ENCODE measurements at regions not wholly inside any gene's neighbourhood (a gene's known extent, or its start where the extent isn't known, plus 50 kb on each side); places are given as distances from the start of the nearest gene placed in this dataset.

DNA sequence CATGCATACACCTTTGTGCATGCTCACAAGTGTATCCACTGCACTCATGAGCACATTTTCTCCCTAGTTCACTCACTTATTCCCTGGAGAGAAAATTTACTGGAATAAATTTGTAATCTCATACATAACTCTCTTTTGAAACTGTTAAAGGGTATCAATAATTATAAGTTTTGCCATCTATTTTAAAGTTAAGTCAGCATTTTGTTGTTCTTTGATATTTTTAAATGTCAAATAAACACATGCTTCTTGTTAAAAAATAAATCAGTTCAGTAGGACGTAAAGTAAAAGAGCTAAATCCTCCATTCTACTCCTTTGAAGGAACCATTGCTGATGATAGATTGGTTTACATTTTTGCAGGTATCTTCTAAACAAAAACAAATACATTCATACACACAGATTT, 522.1 kb downstream of the NR4A2 start:
- peaks cover 5% of the 10 kb centered on the region for H3K27me3 Mint-ChIP-seq (ENCODE audit: low read depth, poor library complexity)
- TF ChIP-seq, protein P1, sequence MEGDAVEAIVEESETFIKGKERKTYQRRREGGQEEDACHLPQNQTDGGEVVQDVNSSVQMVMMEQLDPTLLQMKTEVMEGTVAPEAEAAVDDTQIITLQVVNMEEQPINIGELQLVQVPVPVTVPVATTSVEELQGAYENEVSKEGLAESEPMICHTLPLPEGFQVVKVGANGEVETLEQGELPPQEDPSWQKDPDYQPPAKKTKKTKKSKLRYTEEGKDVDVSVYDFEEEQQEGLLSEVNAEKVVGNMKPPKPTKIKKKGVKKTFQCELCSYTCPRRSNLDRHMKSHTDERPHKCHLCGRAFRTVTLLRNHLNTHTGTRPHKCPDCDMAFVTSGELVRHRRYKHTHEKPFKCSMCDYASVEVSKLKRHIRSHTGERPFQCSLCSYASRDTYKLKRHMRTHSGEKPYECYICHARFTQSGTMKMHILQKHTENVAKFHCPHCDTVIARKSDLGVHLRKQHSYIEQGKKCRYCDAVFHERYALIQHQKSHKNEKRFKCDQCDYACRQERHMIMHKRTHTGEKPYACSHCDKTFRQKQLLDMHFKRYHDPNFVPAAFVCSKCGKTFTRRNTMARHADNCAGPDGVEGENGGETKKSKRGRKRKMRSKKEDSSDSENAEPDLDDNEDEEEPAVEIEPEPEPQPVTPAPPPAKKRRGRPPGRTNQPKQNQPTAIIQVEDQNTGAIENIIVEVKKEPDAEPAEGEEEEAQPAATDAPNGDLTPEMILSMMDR (IDR thresholded peaks at IDR 0.05): no peak
- no peak for DNase-seq
- no peak overlapping the region for H3K4me3 Mint-ChIP-seq
- no peaks in the 10 kb centered on the region for H3K4me1 Mint-ChIP-seq
- H3K27ac Mint-ChIP-seq: no peak overlapping the region
- H3K9me3 Mint-ChIP-seq: no peaks in the 10 kb centered on the region
- no peaks in the 10 kb centered on the region for H3K36me3 Mint-ChIP-seq (ENCODE audit: low read depth)

DNA sequence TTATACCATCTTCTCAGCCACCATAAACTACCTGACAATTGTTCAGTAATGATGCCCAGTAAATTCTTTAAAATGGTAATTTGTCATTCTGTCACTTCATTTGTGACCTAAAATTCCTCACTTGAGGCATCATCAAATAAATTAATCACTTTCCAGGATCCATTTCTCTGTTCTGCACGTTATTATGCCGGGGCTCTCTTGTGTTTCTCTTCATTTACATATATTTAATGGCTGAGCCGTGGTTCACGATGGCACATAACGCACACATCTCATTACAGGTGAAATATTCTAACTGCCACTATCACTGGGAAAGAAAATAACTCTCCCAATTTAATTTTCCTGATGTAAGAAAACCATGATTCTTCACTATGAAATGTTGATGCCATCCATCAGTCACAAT, 529.6 kb downstream of the NR4A2 start:
- no peaks in the 10 kb centered on the region for H3K4me1 Mint-ChIP-seq
- H3K36me3 Mint-ChIP-seq (ENCODE audit: low read depth): no peaks in the 10 kb centered on the region
- H3K27ac Mint-ChIP-seq: no peak overlapping the region
- no peaks in the 10 kb centered on the region for H3K9me3 Mint-ChIP-seq
- no peak for DNase-seq
- H3K27me3 Mint-ChIP-seq (ENCODE audit: low read depth, poor library complexity): no peaks in the 10 kb centered on the region
- TF ChIP-seq, protein P1 (IDR thresholded peaks at IDR 0.05): no peak
- no peak overlapping the region for H3K4me3 Mint-ChIP-seq

DNA sequence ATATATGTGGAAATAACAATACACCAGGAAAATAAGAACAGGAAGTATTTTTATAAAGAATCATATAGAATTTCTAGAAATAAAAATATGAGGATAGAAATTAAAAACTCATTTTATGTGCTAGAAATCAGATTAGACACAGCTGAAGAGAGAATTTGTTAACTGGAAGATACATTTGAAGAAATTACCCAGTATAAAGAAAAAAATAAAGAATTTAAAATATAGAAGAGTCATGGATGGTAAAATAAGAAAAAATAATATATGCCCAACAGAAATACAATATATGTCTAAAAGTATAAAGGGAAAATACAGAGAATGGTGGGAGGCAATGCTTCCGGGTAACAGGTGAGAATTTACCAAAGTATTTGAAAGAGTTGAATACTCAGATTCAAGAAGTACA, 539.9 kb downstream of the NR4A2 start:
- peaks cover 45% of the 10 kb centered on the region for H3K9me3 Mint-ChIP-seq
- TF ChIP-seq, protein P1 (IDR thresholded peaks at IDR 0.05): no peak
- H3K27ac Mint-ChIP-seq: no peak overlapping the region
- no peaks in the 10 kb centered on the region for H3K4me1 Mint-ChIP-seq
- no peak for DNase-seq
- no peak overlapping the region for H3K4me3 Mint-ChIP-seq
- peaks cover 4% of the 10 kb centered on the region for H3K36me3 Mint-ChIP-seq (ENCODE audit: low read depth)
- no peaks in the 10 kb centered on the region for H3K27me3 Mint-ChIP-seq (ENCODE audit: low read depth, poor library complexity)

DNA sequence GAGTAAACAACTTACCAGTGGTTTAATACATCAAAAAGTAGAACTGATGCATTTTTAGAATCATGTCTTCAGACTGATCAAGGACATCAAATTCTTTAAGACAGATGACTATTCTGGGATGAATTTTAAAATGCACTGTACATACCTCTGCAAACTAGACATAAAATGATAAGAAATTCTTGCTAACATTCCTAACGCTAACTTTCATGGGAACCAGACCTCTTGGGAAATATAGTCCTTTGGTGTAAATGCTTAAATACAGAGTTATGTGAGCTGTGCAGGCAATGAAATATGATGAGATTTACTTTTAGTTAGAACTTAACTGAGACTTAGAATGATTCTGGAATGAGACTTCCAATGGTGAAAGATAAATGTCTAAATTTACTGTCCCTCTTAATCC, 562.0 kb downstream of the NR4A2 start:
- no peak overlapping the region for H3K27ac Mint-ChIP-seq
- no peaks in the 10 kb centered on the region for H3K27me3 Mint-ChIP-seq (ENCODE audit: low read depth, poor library complexity)
- DNase-seq: no peak
- no peaks in the 10 kb centered on the region for H3K36me3 Mint-ChIP-seq (ENCODE audit: low read depth)
- no peaks in the 10 kb centered on the region for H3K9me3 Mint-ChIP-seq
- H3K4me1 Mint-ChIP-seq: peaks cover 6% of the 10 kb centered on the region
- TF ChIP-seq, protein P1 (IDR thresholded peaks at IDR 0.05): no peak
- H3K4me3 Mint-ChIP-seq: no peak overlapping the region

DNA sequence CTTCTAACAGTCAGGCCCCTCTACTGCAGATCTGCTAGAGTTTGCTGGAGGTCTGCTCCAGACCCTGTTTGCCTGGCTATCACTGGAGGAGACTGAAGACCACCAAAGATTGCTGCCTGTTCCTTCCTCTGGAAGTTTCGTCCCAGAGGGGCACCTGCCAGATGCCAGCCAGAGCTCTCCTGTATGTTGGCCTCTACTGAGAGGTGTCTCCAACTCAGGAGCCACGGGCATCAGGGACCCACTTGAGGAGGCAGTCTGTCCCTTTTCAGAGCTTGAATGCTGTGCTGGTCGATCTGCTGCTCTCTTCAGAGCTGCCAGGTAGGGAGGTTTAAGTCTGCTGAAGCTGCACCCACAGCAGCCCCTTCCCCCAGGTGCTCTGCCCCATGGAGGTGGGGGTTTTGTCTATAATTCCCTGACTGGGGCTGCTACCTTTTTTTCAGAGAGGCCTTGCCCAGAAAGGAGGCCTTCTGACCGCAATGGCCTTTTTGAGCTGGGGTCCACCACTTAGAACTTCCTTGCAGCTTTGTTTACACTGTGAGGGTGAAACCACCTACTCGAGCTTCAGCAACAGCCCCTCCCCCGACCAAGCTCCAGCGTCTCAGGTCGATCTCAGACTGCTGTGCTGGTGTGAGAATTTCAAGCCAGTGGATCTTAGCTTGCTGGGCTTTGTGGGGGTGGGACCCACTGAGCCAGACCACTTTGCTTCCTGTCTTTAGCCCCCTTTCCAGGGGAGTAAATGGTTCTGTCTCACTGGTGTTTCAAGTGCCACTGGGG, 566.0 kb downstream of the NR4A2 start:
- H3K9me3 Mint-ChIP-seq: peaks cover 7% of the 10 kb centered on the region
- TF ChIP-seq, protein P1 (IDR thresholded peaks at IDR 0.05): no peak
- H3K4me1 Mint-ChIP-seq: peaks cover 6% of the 10 kb centered on the region
- H3K36me3 Mint-ChIP-seq (ENCODE audit: low read depth): no peaks in the 10 kb centered on the region
- DNase-seq: peak; percentile 12
- no peaks in the 10 kb centered on the region for H3K27me3 Mint-ChIP-seq (ENCODE audit: low read depth, poor library complexity)
- no peak overlapping the region for H3K4me3 Mint-ChIP-seq
- no peak overlapping the region for H3K27ac Mint-ChIP-seq

DNA sequence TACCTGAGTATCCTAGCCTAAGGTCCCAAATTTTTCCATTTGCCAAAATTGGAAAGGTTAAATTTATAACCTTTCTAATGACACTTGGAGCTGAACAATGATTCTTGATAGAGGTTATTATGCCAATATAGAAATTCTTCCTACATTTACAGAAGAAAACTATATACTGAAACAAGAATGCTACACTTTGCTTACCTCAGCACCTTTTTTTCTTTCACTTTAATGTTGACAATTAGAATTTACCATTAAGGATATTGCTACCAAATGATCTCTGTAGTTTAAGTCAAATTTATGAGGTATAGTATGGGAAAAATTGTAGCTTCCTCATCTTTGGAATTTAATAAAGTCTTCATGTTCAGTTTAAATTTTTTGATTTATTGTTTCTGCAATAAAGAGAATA, 577.0 kb downstream of the NR4A2 start:
- Mint-ChIP-seq H3K27ac (no peak overlapping the region), H3K4me3 (no peak overlapping the region), H3K4me1 (no peaks in the 10 kb centered on the region), H3K36me3 (ENCODE audit: low read depth) (no peaks in the 10 kb centered on the region), H3K9me3 (peaks cover under 1% of the 10 kb centered on the region), H3K27me3 (ENCODE audit: low read depth, poor library complexity) (no peaks in the 10 kb centered on the region)
- TF ChIP-seq, protein P1 (IDR thresholded peaks at IDR 0.05): no peak
- DNase-seq: no peak
